Osteocyte (in vitro differentiated cells): ENCODE measurements at regions not wholly inside any gene's neighbourhood (a gene's known extent, or its start where the extent isn't known, plus 50 kb on each side); places are given as distances from the start of the nearest gene placed in this dataset.
"Not testable (repeated sequence)": the region's sequence is repeated elsewhere in the genome, so short reads cannot be mapped to it uniquely, and the experiment has no call there.

Experiments used
- DNase-seq: peaks from one replicate; pipeline ENCODE4 v3.0.0; 2021; ENCODE audit warnings: mixed read lengths; ENCODE audit not compliant: unreplicated experiment; ENCODE audit errors: extremely low spot score
- H3K27ac Mint-ChIP-seq: one replicate; pipeline ENCODE4 v1.8.0; 2021; ENCODE audit warnings: mild to moderate bottlenecking, mixed read lengths; ENCODE audit not compliant: unreplicated experiment
- H3K27me3 Mint-ChIP-seq: one replicate; pipeline ENCODE4 v1.8.0; 2021; ENCODE audit warnings: mixed read lengths; ENCODE audit not compliant: unreplicated experiment
- H3K36me3 Mint-ChIP-seq: one replicate; pipeline ENCODE4 v1.8.0; 2021; ENCODE audit warnings: mixed read lengths; ENCODE audit not compliant: unreplicated experiment
- H3K4me1 Mint-ChIP-seq: one replicate; pipeline ENCODE4 v1.8.0; 2021; ENCODE audit warnings: mixed read lengths; ENCODE audit not compliant: unreplicated experiment
- H3K4me3 Mint-ChIP-seq: one replicate; pipeline ENCODE4 v1.8.0; 2021; ENCODE audit warnings: mild to moderate bottlenecking, moderate library complexity, mixed read lengths; ENCODE audit not compliant: unreplicated experiment
- H3K9me3 Mint-ChIP-seq: one replicate; pipeline ENCODE4 v1.8.0; 2021; ENCODE audit warnings: mixed read lengths; ENCODE audit not compliant: unreplicated experiment
- CTCF ChIP-seq: fragments of 200-600 bp; sonication (generic); IDR thresholded peaks from 2 replicates; pipeline ENCODE4 v1.5.0; 2021; ENCODE audit warnings: antibody characterized with exemption, mild to moderate bottlenecking, moderate library complexity

DNA sequence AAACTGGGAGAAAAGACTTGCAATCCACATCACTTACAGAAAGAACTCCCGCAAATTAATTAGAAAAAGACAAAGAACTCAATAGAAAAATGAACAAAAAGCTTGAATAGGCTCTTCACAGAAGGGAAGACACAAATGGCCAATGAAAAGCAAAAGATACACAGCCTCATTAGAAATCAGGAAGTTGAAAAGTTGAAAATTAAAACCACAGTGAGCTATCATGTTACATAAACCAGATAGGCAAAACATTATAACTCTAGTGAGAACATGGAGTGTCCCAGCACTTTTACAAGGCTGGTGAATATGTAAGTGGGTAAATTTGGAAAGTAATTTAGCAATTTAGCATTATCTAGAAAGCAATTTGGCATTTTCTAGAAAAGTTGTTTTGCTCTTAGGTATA is 158.4 kb upstream of the RASSF8 start:
- TF ChIP-seq CTCF, result no peak
- no peak overlapping the region for H3K4me3 Mint-ChIP-seq
- H3K27me3 Mint-ChIP-seq, result no peaks in the 10 kb centered on the region
- no peaks in the 10 kb centered on the region for H3K9me3 Mint-ChIP-seq
- no peaks in the 10 kb centered on the region for H3K36me3 Mint-ChIP-seq
- peaks cover 14% of the 10 kb centered on the region for H3K4me1 Mint-ChIP-seq
- DNase-seq, result no peak
- no peak overlapping the region for H3K27ac Mint-ChIP-seq

- H3K27ac Mint-ChIP-seq, result no peak overlapping the region
- H3K4me1 Mint-ChIP-seq, result peaks cover 14% of the 10 kb centered on the region
- no peaks in the 10 kb centered on the region for H3K9me3 Mint-ChIP-seq
- H3K27me3 Mint-ChIP-seq, result no peaks in the 10 kb centered on the region
- DNase-seq, result no peak
- H3K36me3 Mint-ChIP-seq, result no peaks in the 10 kb centered on the region
- no peak overlapping the region for H3K4me3 Mint-ChIP-seq
- no peak for TF ChIP-seq CTCF
Observed at GRCh38 chr12:25801734-25802133, 156.7 kb upstream of the RASSF8 start.

DNA sequence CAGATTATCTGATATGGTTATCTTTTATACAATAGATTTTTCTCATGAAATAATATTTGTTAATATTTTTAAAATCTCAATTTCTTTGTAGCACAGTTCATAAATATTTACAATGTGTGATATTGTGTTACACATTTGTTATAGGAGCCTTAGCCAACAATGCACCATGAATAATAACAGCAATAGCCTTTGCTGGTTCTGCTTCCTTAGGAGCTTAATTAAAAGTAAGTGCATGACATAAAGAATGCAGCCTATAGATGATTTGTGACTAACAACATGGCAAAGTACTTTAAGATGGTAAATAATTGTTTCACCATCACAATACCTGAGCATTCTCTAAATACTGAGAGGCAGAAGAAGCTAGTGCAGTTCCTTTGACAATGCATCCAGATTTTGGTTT is 156.3 kb upstream of the RASSF8 start:
- no peak for DNase-seq
- Mint-ChIP-seq H3K27me3 (no peaks in the 10 kb centered on the region), H3K36me3 (no peaks in the 10 kb centered on the region), H3K4me3 (no peak overlapping the region), H3K27ac (no peak overlapping the region), H3K4me1 (peaks cover 14% of the 10 kb centered on the region), H3K9me3 (no peaks in the 10 kb centered on the region)
- no peak for TF ChIP-seq CTCF

GRCh38 chr12:25803029-25803664 is 155.3 kb upstream of the RASSF8 start:
- not testable (repeated sequence) for DNase-seq, H3K27ac Mint-ChIP-seq, H3K27me3 Mint-ChIP-seq, H3K36me3 Mint-ChIP-seq, H3K4me3 Mint-ChIP-seq, H3K9me3 Mint-ChIP-seq
- H3K4me1 Mint-ChIP-seq, result peaks cover 11% of the 10 kb centered on the region

DNA sequence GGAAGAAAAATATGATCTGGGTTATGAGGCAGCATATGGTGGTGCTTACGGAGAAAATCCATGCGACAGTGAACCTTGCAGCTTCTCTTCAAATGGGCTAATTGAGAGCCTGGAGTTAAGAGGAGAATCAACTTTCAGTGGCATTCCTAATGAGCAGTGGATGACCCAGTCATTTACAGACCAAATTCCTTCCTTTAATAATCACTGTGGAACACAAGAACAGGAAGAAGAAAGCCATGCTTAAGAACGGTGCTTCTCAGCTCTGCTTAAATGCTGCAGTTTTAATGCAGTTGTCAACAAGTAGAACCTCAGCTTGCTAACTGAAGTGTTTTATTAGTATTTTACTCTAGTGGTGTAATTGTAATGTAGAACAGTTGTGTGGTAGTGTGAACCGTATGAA is 154.2 kb upstream of the RASSF8 start:
- H3K4me3 Mint-ChIP-seq, H3K27me3 Mint-ChIP-seq, DNase-seq, H3K9me3 Mint-ChIP-seq, H3K36me3 Mint-ChIP-seq, H3K4me1 Mint-ChIP-seq, H3K27ac Mint-ChIP-seq: not testable (repeated sequence)

GRCh38 chr12:25806271-25806670 is 152.2 kb upstream of the RASSF8 start:
- no peak overlapping the region for H3K27ac Mint-ChIP-seq
- H3K4me3 Mint-ChIP-seq, result no peak overlapping the region
- no peak for TF ChIP-seq CTCF
- peaks cover 5% of the 10 kb centered on the region for H3K4me1 Mint-ChIP-seq
- H3K27me3 Mint-ChIP-seq, result no peaks in the 10 kb centered on the region
- H3K9me3 Mint-ChIP-seq, result peaks cover 13% of the 10 kb centered on the region
- no peak for DNase-seq
- peaks cover 1% of the 10 kb centered on the region for H3K36me3 Mint-ChIP-seq
